GM23338 (cell line): ENCODE measurements at regions not wholly inside any gene's neighbourhood (a gene's known extent, or its start where the extent isn't known, plus 50 kb on each side); places are given as distances from the start of the nearest gene placed in this dataset.

ENCODE experiments used
- ATAC-seq: fragments of 200-7000 bp; cut with Tn5 transposase; 3 replicates; pipeline ENCODE4 v1.9.1; 2020
- DNase-seq: peaks from one replicate; pipeline ENCODE4 v3.0.0-alpha.2; 2015; ENCODE audit warnings: low spot score
- H2AFZ ChIP-seq: fragments of 200-600 bp; sonication (generic); 2 replicates; pipeline ENCODE4 v1.8.0; 2016; ENCODE audit warnings: antibody characterized with exemption, mild to moderate bottlenecking, moderate library complexity
- H3F3A ChIP-seq: fragments of 200-600 bp; sonication (generic); replicated peaks from 2 replicates; pipeline ENCODE4 v1.8.0; 2017; ENCODE audit warnings: antibody characterized with exemption, mixed run types, low read depth
- H3K27ac ChIP-seq: fragments of 200-600 bp; sonication (generic); 2 replicates; pipeline ENCODE4 v1.6.1; 2016; ENCODE audit warnings: low read depth
- H3K27me3 ChIP-seq: fragments of 200-600 bp; sonication (generic); 2 replicates; pipeline ENCODE4 v1.8.0; 2016; ENCODE audit warnings: mild to moderate bottlenecking, mixed run types, moderate library complexity; ENCODE audit not compliant: insufficient read depth
- H3K36me3 ChIP-seq: fragments of 200-600 bp; sonication (generic); 2 replicates; pipeline ENCODE4 v1.8.0; 2016; ENCODE audit warnings: mild to moderate bottlenecking; ENCODE audit not compliant: insufficient read depth
- H3K4me1 ChIP-seq: fragments of 200-600 bp; sonication (generic); 2 replicates; pipeline ENCODE4 v1.8.0; 2016; ENCODE audit warnings: mild to moderate bottlenecking, moderate library complexity; ENCODE audit not compliant: insufficient read depth
- H3K4me2 ChIP-seq: fragments of 200-600 bp; sonication (generic); 2 replicates; pipeline ENCODE4 v1.7.1; 2017; ENCODE audit warnings: mixed run types
- H3K4me3 ChIP-seq: fragments of 200-600 bp; sonication (generic); 2 replicates; pipeline ENCODE4 v1.6.1; 2016; ENCODE audit warnings: mixed run types
- H3K79me2 ChIP-seq: fragments of 200-600 bp; sonication (generic); replicated peaks from 2 replicates; pipeline ENCODE4 v1.8.0; 2017; ENCODE audit warnings: mild to moderate bottlenecking; ENCODE audit not compliant: insufficient read depth
- H3K9me2 ChIP-seq: fragments of 200-600 bp; sonication (generic); 2 replicates; pipeline ENCODE4 v1.8.0; 2017; ENCODE audit not compliant: insufficient read depth
- H4K20me1 ChIP-seq: fragments of 200-600 bp; sonication (generic); replicated peaks from 2 replicates; pipeline ENCODE4 v1.8.0; 2017; ENCODE audit warnings: mild to moderate bottlenecking; ENCODE audit not compliant: insufficient read depth
- H3K27ac Mint-ChIP-seq: 2 replicates; pipeline ENCODE4 v1.8.0; 2020; ENCODE audit warnings: inconsistent platforms, mild to moderate bottlenecking, moderate library complexity, mixed read lengths
- H3K27me3 Mint-ChIP-seq: 3 replicates; pipeline ENCODE4 v1.8.0; 2022; ENCODE audit warnings: low read depth, mild to moderate bottlenecking, moderate library complexity, mixed read lengths, inconsistent platforms; ENCODE audit not compliant: insufficient read depth, poor library complexity
- H3K36me3 Mint-ChIP-seq: 3 replicates; pipeline ENCODE4 v1.8.0; 2021; ENCODE audit warnings: low read depth, mild to moderate bottlenecking, inconsistent platforms, moderate library complexity, mixed read lengths
- H3K4me1 Mint-ChIP-seq: 3 replicates; pipeline ENCODE4 v1.8.0; 2020; ENCODE audit warnings: mild to moderate bottlenecking, inconsistent platforms, mixed read lengths
- H3K4me3 Mint-ChIP-seq: 3 replicates; pipeline ENCODE4 v1.8.0; 2021; ENCODE audit warnings: moderate library complexity, mild to moderate bottlenecking, inconsistent platforms, mixed read lengths
- H3K9me3 Mint-ChIP-seq: 3 replicates; pipeline ENCODE4 v1.8.0; 2020; ENCODE audit warnings: moderate library complexity, mild to moderate bottlenecking, inconsistent platforms, mixed read lengths
- CREB1 ChIP-seq: fragments of 250-450 bp; sonication (Bioruptor Pico); IDR thresholded peaks from 2 replicates; pipeline ENCODE4 v1.5.0; 2020; ENCODE audit warnings: low read depth, mild to moderate bottlenecking, moderate library complexity
- EZH2 ChIP-seq: fragments of 200-600 bp; sonication (generic); IDR thresholded peaks from one replicate; pipeline ENCODE4 v1.8.0; 2017; ENCODE audit warnings: antibody characterized with exemption, mild to moderate bottlenecking, low read depth; ENCODE audit not compliant: unreplicated experiment
- EZH2phosphoT487 ChIP-seq: fragments of 200-600 bp; sonication (generic); IDR thresholded peaks from one replicate; pipeline ENCODE4 v1.8.1; 2018; ENCODE audit warnings: antibody characterized with exemption; ENCODE audit not compliant: unreplicated experiment
- JUNB ChIP-seq: IDR thresholded peaks from one replicate; pipeline ENCODE4 v1.6.1; 2016; ENCODE audit warnings: antibody characterized with exemption; ENCODE audit not compliant: unreplicated experiment
- NANOG ChIP-seq: IDR thresholded peaks from 2 replicates; pipeline ENCODE4 v1.6.1; 2016; ENCODE audit warnings: antibody characterized with exemption, borderline replicate concordance
- POLR2AphosphoS5 ChIP-seq: IDR thresholded peaks from 2 replicates; pipeline ENCODE4 v1.6.1; 2016; ENCODE audit warnings: antibody characterized with exemption, low read depth
- STAT1 ChIP-seq: IDR thresholded peaks from one replicate; pipeline ENCODE4 v1.6.1; 2016; ENCODE audit warnings: antibody characterized with exemption; ENCODE audit not compliant: unreplicated experiment
- ZNF114 ChIP-seq: fragments of 250-450 bp; sonication (Bioruptor Pico); IDR thresholded peaks from 2 replicates; pipeline ENCODE4 v1.5.0; 2020; ENCODE audit warnings: mild to moderate bottlenecking, moderate library complexity
- ZNF331 ChIP-seq: fragments of 250-450 bp; sonication (Bioruptor Pico); IDR thresholded peaks from 2 replicates; pipeline ENCODE4 v1.5.0; 2020; ENCODE audit warnings: low read depth, mild to moderate bottlenecking, moderate library complexity
- TF ChIP-seq, protein P1 (sequence below): IDR thresholded peaks from one replicate; pipeline ENCODE4 v1.6.1; 2018; ENCODE audit warnings: antibody characterized with exemption; ENCODE audit not compliant: unreplicated experiment
- TF ChIP-seq, protein P2 (sequence below), 2 experiments: fragments of 200-600 bp in 1 of 2; sonication (generic) in 1 of 2; conservative IDR thresholded peaks; 2 replicates each; pipeline versions ENCODE4 v1.5.1 to v1.6.1; 2016 to 2017; ENCODE audit warnings: antibody characterized with exemption in 2 of 2, low read depth in 2 of 2, mild to moderate bottlenecking in 2 of 2, moderate library complexity in 1 of 2
- TF ChIP-seq, protein P3 (sequence below): IDR thresholded peaks from 2 replicates; pipeline ENCODE4 v1.6.1; 2016; ENCODE audit warnings: antibody characterized with exemption
- TF ChIP-seq, protein P4 (sequence below): fragments of 250-450 bp; sonication (Bioruptor Pico); IDR thresholded peaks from 2 replicates; pipeline ENCODE4 v1.5.0; 2020; ENCODE audit warnings: mild to moderate bottlenecking, moderate library complexity

DNA sequence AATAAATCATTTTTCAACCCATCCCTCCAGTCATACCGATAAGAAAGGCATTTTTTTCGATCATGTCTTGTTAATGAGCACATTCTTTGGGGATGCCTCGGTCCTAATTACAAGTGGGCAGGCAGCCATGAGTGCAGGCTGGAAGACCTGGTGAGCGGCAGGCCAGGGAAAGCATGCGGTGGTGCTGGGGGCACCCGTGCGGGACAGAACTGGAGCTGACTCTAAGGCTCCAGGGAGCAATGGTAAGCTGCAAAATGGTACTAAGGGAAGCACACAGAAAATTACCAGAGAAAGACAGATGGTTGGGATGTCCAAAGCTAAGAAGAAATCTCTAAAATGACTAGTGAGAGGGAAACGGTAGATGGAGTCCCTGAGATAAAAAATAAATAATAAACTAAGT is 411.0 kb upstream of the AGA start:
- TF ChIP-seq EZH2phosphoT487, result no peak
- TF ChIP-seq, protein P1, sequence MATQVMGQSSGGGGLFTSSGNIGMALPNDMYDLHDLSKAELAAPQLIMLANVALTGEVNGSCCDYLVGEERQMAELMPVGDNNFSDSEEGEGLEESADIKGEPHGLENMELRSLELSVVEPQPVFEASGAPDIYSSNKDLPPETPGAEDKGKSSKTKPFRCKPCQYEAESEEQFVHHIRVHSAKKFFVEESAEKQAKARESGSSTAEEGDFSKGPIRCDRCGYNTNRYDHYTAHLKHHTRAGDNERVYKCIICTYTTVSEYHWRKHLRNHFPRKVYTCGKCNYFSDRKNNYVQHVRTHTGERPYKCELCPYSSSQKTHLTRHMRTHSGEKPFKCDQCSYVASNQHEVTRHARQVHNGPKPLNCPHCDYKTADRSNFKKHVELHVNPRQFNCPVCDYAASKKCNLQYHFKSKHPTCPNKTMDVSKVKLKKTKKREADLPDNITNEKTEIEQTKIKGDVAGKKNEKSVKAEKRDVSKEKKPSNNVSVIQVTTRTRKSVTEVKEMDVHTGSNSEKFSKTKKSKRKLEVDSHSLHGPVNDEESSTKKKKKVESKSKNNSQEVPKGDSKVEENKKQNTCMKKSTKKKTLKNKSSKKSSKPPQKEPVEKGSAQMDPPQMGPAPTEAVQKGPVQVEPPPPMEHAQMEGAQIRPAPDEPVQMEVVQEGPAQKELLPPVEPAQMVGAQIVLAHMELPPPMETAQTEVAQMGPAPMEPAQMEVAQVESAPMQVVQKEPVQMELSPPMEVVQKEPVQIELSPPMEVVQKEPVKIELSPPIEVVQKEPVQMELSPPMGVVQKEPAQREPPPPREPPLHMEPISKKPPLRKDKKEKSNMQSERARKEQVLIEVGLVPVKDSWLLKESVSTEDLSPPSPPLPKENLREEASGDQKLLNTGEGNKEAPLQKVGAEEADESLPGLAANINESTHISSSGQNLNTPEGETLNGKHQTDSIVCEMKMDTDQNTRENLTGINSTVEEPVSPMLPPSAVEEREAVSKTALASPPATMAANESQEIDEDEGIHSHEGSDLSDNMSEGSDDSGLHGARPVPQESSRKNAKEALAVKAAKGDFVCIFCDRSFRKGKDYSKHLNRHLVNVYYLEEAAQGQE, result no peak
- TF ChIP-seq CREB1 (CRISPR knock-in tag), result no peak
- no peak for TF ChIP-seq ZNF114 (CRISPR knock-in tag)
- TF ChIP-seq, protein P2, sequence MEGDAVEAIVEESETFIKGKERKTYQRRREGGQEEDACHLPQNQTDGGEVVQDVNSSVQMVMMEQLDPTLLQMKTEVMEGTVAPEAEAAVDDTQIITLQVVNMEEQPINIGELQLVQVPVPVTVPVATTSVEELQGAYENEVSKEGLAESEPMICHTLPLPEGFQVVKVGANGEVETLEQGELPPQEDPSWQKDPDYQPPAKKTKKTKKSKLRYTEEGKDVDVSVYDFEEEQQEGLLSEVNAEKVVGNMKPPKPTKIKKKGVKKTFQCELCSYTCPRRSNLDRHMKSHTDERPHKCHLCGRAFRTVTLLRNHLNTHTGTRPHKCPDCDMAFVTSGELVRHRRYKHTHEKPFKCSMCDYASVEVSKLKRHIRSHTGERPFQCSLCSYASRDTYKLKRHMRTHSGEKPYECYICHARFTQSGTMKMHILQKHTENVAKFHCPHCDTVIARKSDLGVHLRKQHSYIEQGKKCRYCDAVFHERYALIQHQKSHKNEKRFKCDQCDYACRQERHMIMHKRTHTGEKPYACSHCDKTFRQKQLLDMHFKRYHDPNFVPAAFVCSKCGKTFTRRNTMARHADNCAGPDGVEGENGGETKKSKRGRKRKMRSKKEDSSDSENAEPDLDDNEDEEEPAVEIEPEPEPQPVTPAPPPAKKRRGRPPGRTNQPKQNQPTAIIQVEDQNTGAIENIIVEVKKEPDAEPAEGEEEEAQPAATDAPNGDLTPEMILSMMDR (conservative IDR thresholded peaks at IDR 0.05; ENCODE audit: low read depth in 2 of 2), result no peak
- no peak for TF ChIP-seq POLR2AphosphoS5
- TF ChIP-seq EZH2, result no peak
- TF ChIP-seq NANOG, result no peak
- TF ChIP-seq, protein P3, sequence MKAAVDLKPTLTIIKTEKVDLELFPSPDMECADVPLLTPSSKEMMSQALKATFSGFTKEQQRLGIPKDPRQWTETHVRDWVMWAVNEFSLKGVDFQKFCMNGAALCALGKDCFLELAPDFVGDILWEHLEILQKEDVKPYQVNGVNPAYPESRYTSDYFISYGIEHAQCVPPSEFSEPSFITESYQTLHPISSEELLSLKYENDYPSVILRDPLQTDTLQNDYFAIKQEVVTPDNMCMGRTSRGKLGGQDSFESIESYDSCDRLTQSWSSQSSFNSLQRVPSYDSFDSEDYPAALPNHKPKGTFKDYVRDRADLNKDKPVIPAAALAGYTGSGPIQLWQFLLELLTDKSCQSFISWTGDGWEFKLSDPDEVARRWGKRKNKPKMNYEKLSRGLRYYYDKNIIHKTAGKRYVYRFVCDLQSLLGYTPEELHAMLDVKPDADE, result no peak
- TF ChIP-seq, protein P4, sequence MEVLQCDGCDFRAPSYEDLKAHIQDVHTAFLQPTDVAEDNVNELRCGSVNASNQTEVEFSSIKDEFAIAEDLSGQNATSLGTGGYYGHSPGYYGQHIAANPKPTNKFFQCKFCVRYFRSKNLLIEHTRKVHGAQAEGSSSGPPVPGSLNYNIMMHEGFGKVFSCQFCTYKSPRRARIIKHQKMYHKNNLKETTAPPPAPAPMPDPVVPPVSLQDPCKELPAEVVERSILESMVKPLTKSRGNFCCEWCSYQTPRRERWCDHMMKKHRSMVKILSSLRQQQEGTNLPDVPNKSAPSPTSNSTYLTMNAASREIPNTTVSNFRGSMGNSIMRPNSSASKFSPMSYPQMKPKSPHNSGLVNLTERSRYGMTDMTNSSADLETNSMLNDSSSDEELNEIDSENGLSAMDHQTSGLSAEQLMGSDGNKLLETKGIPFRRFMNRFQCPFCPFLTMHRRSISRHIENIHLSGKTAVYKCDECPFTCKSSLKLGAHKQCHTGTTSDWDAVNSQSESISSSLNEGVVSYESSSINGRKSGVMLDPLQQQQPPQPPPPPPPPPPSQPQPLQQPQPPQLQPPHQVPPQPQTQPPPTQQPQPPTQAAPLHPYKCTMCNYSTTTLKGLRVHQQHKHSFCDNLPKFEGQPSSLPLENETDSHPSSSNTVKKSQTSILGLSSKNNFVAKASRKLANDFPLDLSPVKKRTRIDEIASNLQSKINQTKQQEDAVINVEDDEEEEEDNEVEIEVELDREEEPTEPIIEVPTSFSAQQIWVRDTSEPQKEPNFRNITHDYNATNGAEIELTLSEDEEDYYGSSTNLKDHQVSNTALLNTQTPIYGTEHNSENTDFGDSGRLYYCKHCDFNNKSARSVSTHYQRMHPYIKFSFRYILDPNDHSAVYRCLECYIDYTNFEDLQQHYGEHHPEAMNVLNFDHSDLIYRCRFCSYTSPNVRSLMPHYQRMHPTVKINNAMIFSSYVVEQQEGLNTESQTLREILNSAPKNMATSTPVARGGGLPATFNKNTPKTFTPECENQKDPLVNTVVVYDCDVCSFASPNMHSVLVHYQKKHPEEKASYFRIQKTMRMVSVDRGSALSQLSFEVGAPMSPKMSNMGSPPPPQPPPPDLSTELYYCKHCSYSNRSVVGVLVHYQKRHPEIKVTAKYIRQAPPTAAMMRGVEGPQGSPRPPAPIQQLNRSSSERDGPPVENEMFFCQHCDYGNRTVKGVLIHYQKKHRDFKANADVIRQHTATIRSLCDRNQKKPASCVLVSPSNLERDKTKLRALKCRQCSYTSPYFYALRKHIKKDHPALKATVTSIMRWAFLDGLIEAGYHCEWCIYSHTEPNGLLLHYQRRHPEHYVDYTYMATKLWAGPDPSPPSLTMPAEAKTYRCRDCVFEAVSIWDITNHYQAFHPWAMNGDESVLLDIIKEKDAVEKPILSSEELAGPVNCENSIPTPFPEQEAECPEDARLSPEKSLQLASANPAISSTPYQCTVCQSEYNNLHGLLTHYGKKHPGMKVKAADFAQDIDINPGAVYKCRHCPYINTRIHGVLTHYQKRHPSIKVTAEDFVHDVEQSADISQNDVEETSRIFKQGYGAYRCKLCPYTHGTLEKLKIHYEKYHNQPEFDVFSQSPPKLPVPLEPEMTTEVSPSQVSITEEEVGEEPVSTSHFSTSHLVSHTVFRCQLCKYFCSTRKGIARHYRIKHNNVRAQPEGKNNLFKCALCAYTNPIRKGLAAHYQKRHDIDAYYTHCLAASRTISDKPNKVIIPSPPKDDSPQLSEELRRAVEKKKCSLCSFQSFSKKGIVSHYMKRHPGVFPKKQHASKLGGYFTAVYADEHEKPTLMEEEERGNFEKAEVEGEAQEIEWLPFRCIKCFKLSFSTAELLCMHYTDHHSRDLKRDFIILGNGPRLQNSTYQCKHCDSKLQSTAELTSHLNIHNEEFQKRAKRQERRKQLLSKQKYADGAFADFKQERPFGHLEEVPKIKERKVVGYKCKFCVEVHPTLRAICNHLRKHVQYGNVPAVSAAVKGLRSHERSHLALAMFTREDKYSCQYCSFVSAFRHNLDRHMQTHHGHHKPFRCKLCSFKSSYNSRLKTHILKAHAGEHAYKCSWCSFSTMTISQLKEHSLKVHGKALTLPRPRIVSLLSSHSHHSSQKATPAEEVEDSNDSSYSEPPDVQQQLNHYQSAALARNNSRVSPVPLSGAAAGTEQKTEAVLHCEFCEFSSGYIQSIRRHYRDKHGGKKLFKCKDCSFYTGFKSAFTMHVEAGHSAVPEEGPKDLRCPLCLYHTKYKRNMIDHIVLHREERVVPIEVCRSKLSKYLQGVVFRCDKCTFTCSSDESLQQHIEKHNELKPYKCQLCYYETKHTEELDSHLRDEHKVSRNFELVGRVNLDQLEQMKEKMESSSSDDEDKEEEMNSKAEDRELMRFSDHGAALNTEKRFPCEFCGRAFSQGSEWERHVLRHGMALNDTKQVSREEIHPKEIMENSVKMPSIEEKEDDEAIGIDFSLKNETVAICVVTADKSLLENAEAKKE (CRISPR knock-in tag), result no peak
- no peak for TF ChIP-seq ZNF331 (CRISPR knock-in tag)
- no peak for TF ChIP-seq JUNB
- no peak for TF ChIP-seq STAT1
- H3K36me3 ChIP-seq, result peaks cover 8% of the 10 kb centered on the region; the same call in 1 of the 2 replicates
- H2AFZ ChIP-seq, result no peak overlapping the region
- Mint-ChIP-seq H3K9me3 (peaks cover 16% of the 10 kb centered on the region), H3K36me3 (peaks cover 26% of the 10 kb centered on the region; the same call in 2 of the 3 replicates), H3K4me1 (peaks cover 30% of the 10 kb centered on the region), H3K4me3 (no peak overlapping the region), H3K27me3 (no peaks in the 10 kb centered on the region), H3K27ac (no peak overlapping the region)
- no peak overlapping the region for H3K27ac ChIP-seq
- no peaks in the 10 kb centered on the region for H3K79me2 ChIP-seq
- H3K27me3 ChIP-seq, result no peaks in the 10 kb centered on the region
- DNase-seq, result no peak
- H3K4me3 ChIP-seq, result no peak overlapping the region
- no peaks in the 10 kb centered on the region for H3F3A ChIP-seq
- peaks cover 14% of the 10 kb centered on the region for H3K9me2 ChIP-seq
- no peak for ATAC-seq
- H3K4me1 ChIP-seq, result peaks cover 31% of the 10 kb centered on the region
- H3K4me2 ChIP-seq, result no peak overlapping the region
- H4K20me1 ChIP-seq, result no peaks in the 10 kb centered on the region
